PC-3 (cell line): ENCODE measurements at regions not wholly inside any gene's neighbourhood (a gene's known extent, or its start where the extent isn't known, plus 50 kb on each side); places are given as distances from the start of the nearest gene placed in this dataset.

ENCODE experiments used
- EZH2 ChIP-seq: fragments of 300-600 bp; sonication (generic); IDR thresholded peaks from one replicate; pipeline ENCODE4 v1.6.1; 2017; ENCODE audit warnings: antibody characterized with exemption, mild to moderate bottlenecking, low read length; ENCODE audit not compliant: unreplicated experiment
- EZH2phosphoT487 ChIP-seq: fragments of 300-600 bp; sonication (generic); IDR thresholded peaks from 2 replicates; pipeline ENCODE4 v1.6.1; 2018; ENCODE audit warnings: mild to moderate bottlenecking, antibody characterized with exemption, low read length, borderline replicate concordance
- TF ChIP-seq, protein P1 (sequence below): fragments of 300-600 bp; sonication (generic); conservative IDR thresholded peaks from 2 replicates; pipeline ENCODE4 v1.5.1; 2017; ENCODE audit warnings: antibody characterized with exemption, low read depth, mild to moderate bottlenecking, low read length

DNA sequence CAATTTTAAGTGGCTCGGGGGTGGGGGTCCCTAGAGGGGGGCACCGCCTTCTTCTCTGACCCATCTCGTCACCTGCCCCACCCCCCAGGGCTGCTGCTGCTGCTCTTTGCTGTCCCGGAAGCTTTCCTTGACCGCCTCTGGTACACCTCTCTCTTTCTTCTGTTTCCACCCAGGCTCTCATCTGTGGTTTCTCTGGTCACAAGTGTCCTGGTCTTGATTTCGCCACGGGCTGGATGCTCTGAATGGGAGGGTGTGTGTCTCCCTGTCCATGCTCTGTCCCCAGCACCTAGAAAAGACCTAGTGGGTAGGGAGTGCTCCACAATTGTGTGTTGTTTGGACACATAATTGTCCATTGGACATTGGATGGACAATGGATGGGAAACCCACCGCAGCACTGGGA is 134.7 kb upstream of the CIBAR2 start:
- TF ChIP-seq, protein P1, sequence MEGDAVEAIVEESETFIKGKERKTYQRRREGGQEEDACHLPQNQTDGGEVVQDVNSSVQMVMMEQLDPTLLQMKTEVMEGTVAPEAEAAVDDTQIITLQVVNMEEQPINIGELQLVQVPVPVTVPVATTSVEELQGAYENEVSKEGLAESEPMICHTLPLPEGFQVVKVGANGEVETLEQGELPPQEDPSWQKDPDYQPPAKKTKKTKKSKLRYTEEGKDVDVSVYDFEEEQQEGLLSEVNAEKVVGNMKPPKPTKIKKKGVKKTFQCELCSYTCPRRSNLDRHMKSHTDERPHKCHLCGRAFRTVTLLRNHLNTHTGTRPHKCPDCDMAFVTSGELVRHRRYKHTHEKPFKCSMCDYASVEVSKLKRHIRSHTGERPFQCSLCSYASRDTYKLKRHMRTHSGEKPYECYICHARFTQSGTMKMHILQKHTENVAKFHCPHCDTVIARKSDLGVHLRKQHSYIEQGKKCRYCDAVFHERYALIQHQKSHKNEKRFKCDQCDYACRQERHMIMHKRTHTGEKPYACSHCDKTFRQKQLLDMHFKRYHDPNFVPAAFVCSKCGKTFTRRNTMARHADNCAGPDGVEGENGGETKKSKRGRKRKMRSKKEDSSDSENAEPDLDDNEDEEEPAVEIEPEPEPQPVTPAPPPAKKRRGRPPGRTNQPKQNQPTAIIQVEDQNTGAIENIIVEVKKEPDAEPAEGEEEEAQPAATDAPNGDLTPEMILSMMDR, result no peak
- TF ChIP-seq EZH2 (no peak), EZH2phosphoT487 (no peak)
